Fibroblast of lung (primary cell): ENCODE measurements at regions not wholly inside any gene's neighbourhood (a gene's known extent, or its start where the extent isn't known, plus 50 kb on each side); places are given as distances from the start of the nearest gene placed in this dataset.

Experiments
- CTCF ChIP-seq, 2 donors: IDR thresholded peaks in 1 of 2; conservative IDR thresholded peaks in 1 of 2; 1 replicate in 1 of 2; 2 replicates in 1 of 2; pipeline ENCODE4 v1.5.1; 2011 to 2012; ENCODE audit warnings: low read length in 2 of 2, control low read depth in 1 of 2, inconsistent platforms in 1 of 2, low read depth in 1 of 2, mild to moderate bottlenecking in 1 of 2
- EZH2 ChIP-seq: IDR thresholded peaks from 2 replicates; pipeline ENCODE4 v1.5.1; 2012; ENCODE audit warnings: low read length, control low read depth, mild to moderate bottlenecking; ENCODE audit errors: missing control alignments

- TF ChIP-seq EZH2 (no peak), CTCF (conservative IDR thresholded peaks at IDR 0.05 in 1 of 2, IDR thresholded peaks at IDR 0.05 in 1 of 2; ENCODE audit: low read depth in 1 of 2, low read length in 2 of 2) (no peak)
Measured at GRCh38 chr6:7468382-7469081, 72.9 kb upstream of the DSP start.
